Right lobe of liver (tissue), 6 donors: ENCODE measurements at regions not wholly inside any gene's neighbourhood (a gene's known extent, or its start where the extent isn't known, plus 50 kb on each side); places are given as distances from the start of the nearest gene placed in this dataset.

Experiments
- ATAC-seq, 4 donors: fragments of 200-7000 bp; cut with Tn5 transposase; one replicate each; pipeline ENCODE4 v1.9.1; 2020; ENCODE audit warnings: mild to moderate bottlenecking in 4 of 4, moderate library complexity in 4 of 4
- DNase-seq, 3 donors: peaks; one replicate each; pipeline ENCODE4 v3.0.0-alpha.2; 2020
- H3K27ac ChIP-seq, 3 donors: fragments of 200-600 bp; one replicate each; pipeline ENCODE4 v1.8.0; 2022
- H3K27me3 ChIP-seq, 2 donors: fragments of 200-600 bp; one replicate each; pipeline ENCODE4 v1.8.0; 2022
- H3K36me3 ChIP-seq, 4 donors: fragments of 200-600 bp; sonication (generic) in 1 of 4; one replicate each; pipeline versions ENCODE4 v1.5.1 to v1.8.0; 2017 to 2022; ENCODE audit warnings: control low read depth in 1 of 4
- H3K4me1 ChIP-seq, 4 donors: fragments of 200-600 bp; sonication (generic) in 1 of 4; one replicate each; pipeline versions ENCODE4 v1.5.1 to v1.8.0; 2017 to 2022; ENCODE audit warnings: control low read depth in 1 of 4
- H3K4me3 ChIP-seq, 3 donors: fragments of 200-600 bp; one replicate each; pipeline ENCODE4 v1.8.0; 2022
- H3K9me3 ChIP-seq, 4 donors: fragments of 200-600 bp; sonication (generic) in 1 of 4; one replicate each; pipeline versions ENCODE4 v1.5.1 to v1.8.0; 2017 to 2022; ENCODE audit warnings: control low read depth in 1 of 4
- CTCF ChIP-seq, 4 donors: fragments of 200-600 bp in 3 of 4; fragments of 450-650 bp in 1 of 4; IDR thresholded peaks; one replicate each; pipeline versions ENCODE4 v1.5.1 to v1.8.0; 2016 to 2022; ENCODE audit warnings: antibody characterized with exemption in 4 of 4, mild to moderate bottlenecking in 2 of 4
- POLR2A ChIP-seq: fragments of 450-650 bp; IDR thresholded peaks from one replicate; pipeline ENCODE4 v1.6.1; 2017; ENCODE audit warnings: antibody characterized with exemption, mild to moderate bottlenecking
- WGBS: methylation state at CpG from one replicate; pipeline ENCODE4 v1.1.6; 2018; ENCODE audit warnings: low coverage, low lambda C conversion rate; ENCODE audit not compliant: insufficient coverage; ENCODE audit errors: missing lambda C conversion rate; 5-methylcytosine and 5-hydroxymethylcytosine counted together
- intact Hi-C, 2 donors: fragments of 100-400 bp; cut with DNase I; formaldehyde crosslinking; loops; one replicate each; pipeline versions ENCODE4 v1.11.2 to v1.14.1; 2022
- donor health status: DM: no; HTN: yes; CAD: no.
- donor health status: DM: no; HTN: no; CAD: no.
- donor health status: DM: no; HTN: no; CAD: no.
- donor health status: DM: no; HTN: yes; CAD: no.
- donor health status: DM: no; HTN: yes; CAD: no.

GRCh38 chr2:16406496-16407289 lies 258.9 kb downstream of the CYRIA start:
- no peaks in the 10 kb centered on the region for H3K9me3 ChIP-seq
- intact Hi-C loops: no loop called here
- H3K4me3 ChIP-seq: no peak overlapping the region
- 59% methylated on average over 7 of the region's 7 CpGs for WGBS
- TF ChIP-seq POLR2A: no peak
- no peak for TF ChIP-seq CTCF (IDR thresholded peaks at IDR 0.05)
- H3K36me3 ChIP-seq: no peaks in the 10 kb centered on the region
- no peak overlapping the region for H3K27ac ChIP-seq
- H3K4me1 ChIP-seq: no peaks in the 10 kb centered on the region
- DNase-seq (no peak), ATAC-seq (no peak)
- no peaks in the 10 kb centered on the region for H3K27me3 ChIP-seq

- no peaks in the 10 kb centered on the region for H3K27me3 ChIP-seq
- DNase-seq (no peak), ATAC-seq (no peak)
- no peak overlapping the region for H3K27ac ChIP-seq
- H3K36me3 ChIP-seq: no peaks in the 10 kb centered on the region
- WGBS: 63% methylated on average over 3 of the region's 3 CpGs
- TF ChIP-seq POLR2A (no peak), CTCF (IDR thresholded peaks at IDR 0.05) (no peak)
- intact Hi-C loops: no loop called here
- no peaks in the 10 kb centered on the region for H3K4me1 ChIP-seq
- H3K4me3 ChIP-seq: no peak overlapping the region
- H3K9me3 ChIP-seq: no peaks in the 10 kb centered on the region
Observed at GRCh38 chr2:16405551-16405950, 260.1 kb downstream of the CYRIA start.

- H3K4me3 ChIP-seq: no peak overlapping the region
- no peaks in the 10 kb centered on the region for H3K27me3 ChIP-seq
- ATAC-seq (no peak), DNase-seq (no peak)
- TF ChIP-seq POLR2A: no peak
- TF ChIP-seq CTCF (IDR thresholded peaks at IDR 0.05): no peak
- H3K36me3 ChIP-seq: no peaks in the 10 kb centered on the region
- no peak overlapping the region for H3K27ac ChIP-seq
- H3K9me3 ChIP-seq: no peaks in the 10 kb centered on the region
- intact Hi-C loops: no loop called here
- 77% methylated on average over 3 of the region's 5 CpGs for WGBS
- no peaks in the 10 kb centered on the region for H3K4me1 ChIP-seq
Observed at GRCh38 chr2:16404551-16405300, 260.9 kb downstream of the CYRIA start.

GRCh38 chr2:16404146-16404545 lies 261.5 kb downstream of the CYRIA start:
- Histone ChIP-seq H3K4me1 (no peaks in the 10 kb centered on the region), H3K27ac (no peak overlapping the region), H3K36me3 (no peaks in the 10 kb centered on the region), H3K9me3 (no peaks in the 10 kb centered on the region), H3K27me3 (no peaks in the 10 kb centered on the region), H3K4me3 (no peak overlapping the region)
- no peak for DNase-seq
- intact Hi-C loops: no loop called here
- ATAC-seq: no peak
- TF ChIP-seq POLR2A: no peak
- no peak for TF ChIP-seq CTCF (IDR thresholded peaks at IDR 0.05)
- WGBS: 62% methylated on average over 3 of the region's 3 CpGs
